GM19043 (cell line): ENCODE measurements at regions not wholly inside any gene's neighbourhood (a gene's known extent, or its start where the extent isn't known, plus 50 kb on each side); places are given as distances from the start of the nearest gene placed in this dataset.
"Not testable (repeated sequence)": the region's sequence is repeated elsewhere in the genome, so short reads cannot be mapped to it uniquely, and the experiment has no call there.

Source experiments
- ATAC-seq: cut with Tn5 transposase; IDR thresholded peaks from one replicate; pipeline ENCODE4 v1.9.1; 2021; ENCODE audit warnings: low read depth; ENCODE audit not compliant: unreplicated experiment

GRCh38 chr7:135872861-135873260, 104.3 kb downstream of the MTPN start:
- ATAC-seq: not testable (repeated sequence)

- ATAC-seq: no peak
Observed at GRCh38 chr7:135862586-135863340, 114.2 kb upstream of the FAM180A start.

DNA sequence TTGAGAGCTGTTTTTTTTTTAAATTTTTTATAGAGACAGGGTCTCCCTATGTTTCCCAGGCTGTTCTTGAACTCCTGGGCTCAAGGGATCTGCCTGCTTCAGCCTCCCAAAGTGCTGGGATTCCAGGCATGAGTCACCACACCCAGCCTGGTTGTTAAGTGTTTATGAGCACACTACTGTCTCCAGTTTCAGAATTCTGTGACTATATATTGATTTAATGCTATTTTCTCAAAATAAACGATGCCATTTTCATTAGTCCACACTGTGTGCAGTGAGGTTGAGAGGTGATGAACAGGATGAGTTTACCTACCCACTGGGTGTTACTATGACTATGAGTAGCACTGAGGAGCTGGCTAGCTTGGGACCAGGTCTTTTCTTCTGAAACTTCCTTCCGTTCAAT, 110.9 kb upstream of the FAM180A start:
- ATAC-seq: no peak

DNA sequence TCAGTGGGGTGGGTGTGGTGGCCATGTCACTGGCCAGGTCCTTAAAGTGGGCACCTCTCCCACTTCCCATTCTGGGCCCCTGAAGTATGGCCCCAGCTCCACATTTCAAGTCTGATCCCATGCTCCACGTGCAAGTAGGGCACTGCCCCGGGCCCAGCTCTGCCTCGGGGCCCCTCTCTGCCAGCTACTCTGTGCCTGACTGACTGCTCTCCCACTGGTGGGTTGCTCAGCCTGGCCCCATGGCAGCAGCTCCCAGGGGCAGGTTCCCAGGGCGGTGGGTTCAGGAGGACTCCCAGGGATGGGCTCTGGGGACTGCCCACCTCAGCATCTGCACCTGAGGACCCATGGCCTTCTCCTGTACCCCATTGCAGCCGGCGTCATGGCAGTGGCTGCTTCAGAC, 110.2 kb upstream of the FAM180A start:
- ATAC-seq: no peak

DNA sequence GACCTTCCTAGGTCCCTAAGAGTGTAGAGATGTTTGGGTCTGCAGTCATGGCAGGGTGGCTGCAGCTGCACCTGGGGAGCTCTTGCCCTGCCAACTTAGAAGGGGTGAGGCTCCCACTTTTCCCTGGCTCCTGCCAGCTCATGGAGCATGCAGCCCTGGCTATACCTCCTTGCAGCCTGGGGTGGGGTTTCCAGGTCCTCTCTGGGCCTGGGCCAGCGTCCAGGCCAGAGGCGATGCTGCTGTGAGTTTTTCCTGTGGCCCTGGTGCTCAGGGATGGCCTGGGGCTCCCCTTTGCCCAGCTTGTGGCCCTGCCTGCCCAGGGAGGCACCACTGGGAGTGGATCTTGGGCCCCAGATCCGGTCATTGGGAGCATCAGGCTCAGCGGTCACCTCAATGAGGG, 109.8 kb upstream of the FAM180A start:
- ATAC-seq: no peak

- no peak for ATAC-seq
Observed at GRCh38 chr7:135857519-135858274, 109.1 kb upstream of the FAM180A start.

GRCh38 chr7:135856356-135857144, 107.9 kb upstream of the FAM180A start:
- no peak for ATAC-seq

DNA sequence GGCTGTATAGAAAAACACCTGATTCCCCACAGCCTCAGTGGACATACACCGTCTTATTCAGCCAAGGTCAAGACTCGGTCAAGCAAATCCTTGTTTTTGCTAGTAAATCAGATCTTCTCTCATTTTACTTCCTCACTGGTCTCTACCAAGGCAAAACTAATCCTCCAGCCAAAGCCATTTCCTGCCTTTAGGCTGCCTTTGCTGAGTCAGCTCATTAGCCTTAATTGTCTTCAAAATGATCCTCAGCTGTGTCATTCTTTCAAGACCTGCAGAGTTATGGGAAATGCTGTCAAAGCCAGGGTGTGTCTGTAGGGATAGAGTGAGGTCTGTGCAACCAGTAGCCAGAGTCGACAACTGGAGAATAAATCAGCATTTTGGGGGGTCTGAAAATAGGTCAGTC, 107.2 kb upstream of the FAM180A start:
- ATAC-seq: no peak

- ATAC-seq: no peak
Observed at GRCh38 chr7:135853499-135853898, 104.9 kb upstream of the FAM180A start.

- no peak for ATAC-seq
Observed at GRCh38 chr7:135853008-135853407, 104.4 kb upstream of the FAM180A start.

DNA sequence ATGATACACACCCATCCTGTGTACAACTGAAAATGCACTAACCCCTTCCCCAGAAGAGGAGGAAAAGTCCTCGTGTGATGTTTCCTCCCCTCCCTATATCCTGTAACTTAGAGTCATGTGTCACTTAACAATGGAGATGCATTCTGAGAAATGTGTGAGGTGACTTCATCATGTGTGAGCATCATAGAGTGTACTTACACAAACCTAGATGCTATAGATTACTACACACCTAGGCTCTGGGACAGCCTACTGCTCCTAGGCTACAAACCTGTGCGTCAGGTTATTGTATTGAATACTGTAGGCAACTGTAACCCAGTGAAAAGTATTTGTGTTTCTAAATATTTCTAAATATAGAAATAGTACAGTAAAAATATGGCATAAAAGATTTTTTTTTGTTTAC, 98.6 kb upstream of the FAM180A start:
- no peak for ATAC-seq

GRCh38 chr7:135846339-135846738, 97.7 kb upstream of the FAM180A start:
- ATAC-seq: no peak

DNA sequence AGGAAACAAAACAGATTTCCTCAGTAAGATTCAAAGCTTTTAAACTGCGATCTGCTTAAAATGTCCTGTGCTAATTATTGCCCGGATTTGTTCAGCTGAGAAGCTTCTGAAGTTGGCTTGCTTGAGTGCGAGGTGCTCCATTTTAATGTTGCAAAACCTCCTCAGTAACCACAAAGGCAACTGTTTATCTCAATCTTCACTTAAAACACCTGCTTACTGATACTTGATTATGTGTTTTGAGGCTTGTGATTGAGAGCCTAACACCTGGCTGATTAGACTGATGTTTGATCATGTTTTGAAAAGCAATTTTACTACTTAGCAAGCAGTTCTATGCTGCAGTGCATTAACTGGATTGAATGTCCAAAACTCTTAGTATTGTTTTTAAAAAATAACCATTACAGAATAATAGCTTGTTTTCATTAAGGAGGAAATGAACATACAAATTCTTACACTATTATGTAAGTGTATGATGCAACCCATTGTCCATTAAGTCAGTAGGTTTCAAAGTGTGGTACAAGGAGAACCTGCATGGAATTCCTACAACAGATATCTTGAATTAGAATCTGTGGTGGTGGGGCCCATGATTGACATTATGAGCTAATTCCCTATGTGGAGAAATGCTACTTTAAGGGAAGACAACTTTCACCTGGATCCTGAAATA, 96.9 kb upstream of the FAM180A start:
- no peak for ATAC-seq

GRCh38 chr7:135844903-135845302, 96.3 kb upstream of the FAM180A start:
- ATAC-seq: no peak

DNA sequence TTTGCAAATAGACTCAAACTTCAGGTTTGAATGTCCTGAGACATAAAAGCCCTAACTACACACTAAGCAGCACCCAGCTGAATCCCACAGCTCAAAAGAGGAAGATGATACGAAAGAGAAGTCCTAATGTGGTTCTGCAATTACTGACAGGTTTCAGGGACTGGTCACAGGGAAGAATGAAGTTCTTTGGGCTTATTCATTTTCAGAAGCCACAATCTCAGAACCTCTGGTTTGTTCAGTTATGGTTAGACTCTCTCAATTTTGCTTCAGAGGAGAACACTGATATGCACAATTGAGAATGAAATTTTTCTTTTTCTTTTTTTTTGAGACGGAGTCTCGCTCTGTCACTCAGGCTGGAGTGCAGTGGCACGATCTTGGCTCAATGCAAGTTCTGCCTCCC, 94.6 kb upstream of the FAM180A start:
- peak; percentile 92 for ATAC-seq

DNA sequence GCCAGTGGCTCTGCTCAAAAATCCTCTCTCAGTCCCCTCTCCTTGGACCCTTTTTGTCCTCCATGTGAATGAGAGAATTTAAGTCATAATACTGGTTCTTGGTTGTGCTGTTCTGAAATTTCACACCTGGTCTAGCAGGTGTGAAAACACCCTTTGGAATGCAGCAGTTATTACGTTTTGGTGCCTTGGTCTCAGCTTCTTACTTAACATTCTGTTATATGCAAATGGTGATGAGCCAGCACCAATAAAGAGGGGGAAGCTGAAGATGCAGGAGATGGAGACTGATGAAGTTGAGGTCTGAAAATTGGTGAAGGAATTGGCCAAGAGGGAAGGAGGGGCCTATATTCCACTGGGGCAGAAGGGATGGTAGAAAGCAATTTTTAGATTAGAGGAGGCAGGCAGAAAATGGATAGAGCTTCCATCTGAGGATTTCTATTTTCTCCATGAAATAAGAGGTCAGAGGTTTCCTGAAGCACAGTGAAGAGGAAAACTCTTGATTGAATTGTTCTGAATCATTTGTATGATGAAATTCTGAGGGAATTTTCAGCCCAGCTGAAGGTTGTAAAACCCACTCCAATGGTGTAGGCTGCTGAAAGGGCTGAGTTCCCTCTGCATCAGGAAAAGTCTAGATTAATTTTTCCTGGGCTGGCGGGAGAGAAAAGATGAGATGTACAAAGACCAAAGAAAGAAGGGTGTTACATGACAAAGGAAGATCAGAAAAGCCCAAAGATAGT, 94.0 kb upstream of the FAM180A start:
- no peak for ATAC-seq

GRCh38 chr7:135840591-135840990, 92.0 kb upstream of the FAM180A start:
- no peak for ATAC-seq

DNA sequence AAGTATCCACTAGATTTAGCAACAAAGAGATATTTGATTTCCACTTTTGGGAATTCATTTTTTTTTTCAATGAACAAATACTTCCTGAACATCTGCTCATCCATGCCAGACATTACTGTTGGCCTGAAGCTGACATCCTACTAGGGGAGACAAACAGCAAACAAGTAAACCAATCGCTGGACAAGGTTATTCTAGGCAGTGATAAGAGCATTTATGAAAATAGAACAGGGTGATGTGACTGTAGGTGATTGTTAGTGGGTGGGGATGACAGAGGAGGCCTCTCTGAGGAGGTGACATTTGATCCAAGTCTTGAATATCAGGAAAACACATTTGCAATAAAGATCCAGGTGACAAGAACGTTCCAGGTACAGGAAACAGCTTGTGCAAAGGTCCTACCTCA, 89.1 kb upstream of the FAM180A start:
- no peak for ATAC-seq

- ATAC-seq: no peak
Observed at GRCh38 chr7:135834266-135834665, 85.7 kb upstream of the FAM180A start.

DNA sequence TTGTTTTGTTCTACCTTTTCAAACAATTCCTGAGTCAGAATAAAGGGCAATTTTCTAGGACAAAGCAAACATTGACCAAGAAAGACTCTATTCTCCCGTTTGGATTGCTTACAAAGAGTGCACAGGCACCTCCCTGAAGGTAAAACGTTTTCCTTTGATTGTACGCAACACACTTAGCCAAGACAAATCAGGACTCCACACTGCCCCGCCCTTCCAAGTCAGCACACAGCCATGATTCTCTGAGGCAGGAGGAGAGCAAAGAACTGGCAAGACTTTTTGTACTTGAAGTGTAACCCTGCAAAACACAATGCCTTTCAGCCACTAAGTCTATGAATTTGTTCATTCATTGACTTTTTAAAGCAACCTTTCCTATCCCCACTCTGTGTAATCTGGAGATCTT, 85.0 kb upstream of the FAM180A start:
- no peak for ATAC-seq
